ENCODE measurements at regions not wholly inside any gene's neighbourhood (a gene's known extent, or its start where the extent isn't known, plus 50 kb on each side); places are given as distances from the start of the nearest gene placed in this dataset.
A peak's percentile ranks its signal among the peaks of the same experiment; 100 is the strongest.

DNA sequence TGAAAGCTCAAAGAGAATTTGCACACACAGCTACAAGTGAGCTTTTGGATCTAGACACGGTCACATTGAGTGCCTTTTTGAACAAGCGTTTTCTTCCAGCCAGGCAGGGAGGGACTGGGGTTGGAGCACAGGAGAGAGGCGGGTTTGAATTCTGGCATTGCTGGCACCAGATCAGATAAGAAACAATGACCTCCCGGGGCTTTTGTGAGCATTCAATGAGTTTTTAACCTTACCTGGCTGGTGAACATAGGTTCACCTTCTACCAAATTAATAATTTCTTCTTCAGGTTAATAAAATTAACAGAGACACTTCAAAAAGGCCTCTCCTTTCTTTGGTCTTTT, 312.9 kb upstream of the MSX2 start (continued):
- TF ChIP-seq, protein P1, sequence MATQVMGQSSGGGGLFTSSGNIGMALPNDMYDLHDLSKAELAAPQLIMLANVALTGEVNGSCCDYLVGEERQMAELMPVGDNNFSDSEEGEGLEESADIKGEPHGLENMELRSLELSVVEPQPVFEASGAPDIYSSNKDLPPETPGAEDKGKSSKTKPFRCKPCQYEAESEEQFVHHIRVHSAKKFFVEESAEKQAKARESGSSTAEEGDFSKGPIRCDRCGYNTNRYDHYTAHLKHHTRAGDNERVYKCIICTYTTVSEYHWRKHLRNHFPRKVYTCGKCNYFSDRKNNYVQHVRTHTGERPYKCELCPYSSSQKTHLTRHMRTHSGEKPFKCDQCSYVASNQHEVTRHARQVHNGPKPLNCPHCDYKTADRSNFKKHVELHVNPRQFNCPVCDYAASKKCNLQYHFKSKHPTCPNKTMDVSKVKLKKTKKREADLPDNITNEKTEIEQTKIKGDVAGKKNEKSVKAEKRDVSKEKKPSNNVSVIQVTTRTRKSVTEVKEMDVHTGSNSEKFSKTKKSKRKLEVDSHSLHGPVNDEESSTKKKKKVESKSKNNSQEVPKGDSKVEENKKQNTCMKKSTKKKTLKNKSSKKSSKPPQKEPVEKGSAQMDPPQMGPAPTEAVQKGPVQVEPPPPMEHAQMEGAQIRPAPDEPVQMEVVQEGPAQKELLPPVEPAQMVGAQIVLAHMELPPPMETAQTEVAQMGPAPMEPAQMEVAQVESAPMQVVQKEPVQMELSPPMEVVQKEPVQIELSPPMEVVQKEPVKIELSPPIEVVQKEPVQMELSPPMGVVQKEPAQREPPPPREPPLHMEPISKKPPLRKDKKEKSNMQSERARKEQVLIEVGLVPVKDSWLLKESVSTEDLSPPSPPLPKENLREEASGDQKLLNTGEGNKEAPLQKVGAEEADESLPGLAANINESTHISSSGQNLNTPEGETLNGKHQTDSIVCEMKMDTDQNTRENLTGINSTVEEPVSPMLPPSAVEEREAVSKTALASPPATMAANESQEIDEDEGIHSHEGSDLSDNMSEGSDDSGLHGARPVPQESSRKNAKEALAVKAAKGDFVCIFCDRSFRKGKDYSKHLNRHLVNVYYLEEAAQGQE (IDR thresholded peaks at IDR 0.05; ENCODE audit: low read depth): no peak
- TF ChIP-seq, protein P2, sequence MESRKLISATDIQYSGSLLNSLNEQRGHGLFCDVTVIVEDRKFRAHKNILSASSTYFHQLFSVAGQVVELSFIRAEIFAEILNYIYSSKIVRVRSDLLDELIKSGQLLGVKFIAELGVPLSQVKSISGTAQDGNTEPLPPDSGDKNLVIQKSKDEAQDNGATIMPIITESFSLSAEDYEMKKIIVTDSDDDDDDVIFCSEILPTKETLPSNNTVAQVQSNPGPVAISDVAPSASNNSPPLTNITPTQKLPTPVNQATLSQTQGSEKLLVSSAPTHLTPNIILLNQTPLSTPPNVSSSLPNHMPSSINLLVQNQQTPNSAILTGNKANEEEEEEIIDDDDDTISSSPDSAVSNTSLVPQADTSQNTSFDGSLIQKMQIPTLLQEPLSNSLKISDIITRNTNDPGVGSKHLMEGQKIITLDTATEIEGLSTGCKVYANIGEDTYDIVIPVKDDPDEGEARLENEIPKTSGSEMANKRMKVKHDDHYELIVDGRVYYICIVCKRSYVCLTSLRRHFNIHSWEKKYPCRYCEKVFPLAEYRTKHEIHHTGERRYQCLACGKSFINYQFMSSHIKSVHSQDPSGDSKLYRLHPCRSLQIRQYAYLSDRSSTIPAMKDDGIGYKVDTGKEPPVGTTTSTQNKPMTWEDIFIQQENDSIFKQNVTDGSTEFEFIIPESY (IDR thresholded peaks at IDR 0.05; ENCODE audit: extremely low read depth, insufficient replicate concordance, low read length): no peak

DNA sequence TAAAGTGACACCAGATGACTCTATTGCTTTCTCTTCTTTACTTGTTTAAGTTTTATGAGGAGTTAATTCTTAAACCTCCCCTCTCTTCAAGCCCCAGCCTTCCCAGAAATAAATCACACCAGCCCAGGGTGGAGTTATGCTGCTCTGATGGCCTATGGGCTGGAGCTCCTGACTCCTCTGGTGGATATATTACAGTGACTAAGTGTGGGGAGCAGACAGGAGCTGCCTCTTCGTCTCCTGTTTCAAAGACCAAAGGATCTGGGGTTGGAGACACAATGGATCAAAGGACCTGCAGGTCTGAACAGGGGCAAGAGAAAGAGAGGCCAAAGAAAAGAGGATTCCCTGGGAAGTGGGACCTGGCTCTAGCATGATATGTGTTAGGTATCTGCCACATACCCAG, 312.0 kb upstream of the MSX2 start:
- Histone ChIP-seq H3K79me2 (ENCODE audit: insufficient read depth, low read length) (no peaks in the 10 kb centered on the region), H3K9me3 (ENCODE audit: control insufficient read depth in 1 of 2, insufficient read depth in 1 of 2, low read depth in 1 of 2, low read length in 2 of 2) (no peaks in the 10 kb centered on the region), H4K20me1 (ENCODE audit: insufficient read depth) (no peaks in the 10 kb centered on the region), H3K27ac (ENCODE audit: low read depth, low read length) (no peak overlapping the region), H3K36me3 (ENCODE audit: control insufficient read depth in 1 of 2, insufficient read depth in 2 of 2, low read length in 2 of 2) (no peaks in the 10 kb centered on the region), H2AFZ (ENCODE audit: low read depth, low read length, poor library complexity, severe bottlenecking) (no peak overlapping the region), H3K27me3 (ENCODE audit: insufficient read depth, low read length) (peaks cover 3% of the 10 kb centered on the region; the same call in 1 of the 2 replicates), H3K4me2 (ENCODE audit: low read length) (no peak overlapping the region; the same call in 1 of the 2 replicates), H3K9me2 (ENCODE audit: insufficient read depth) (no peaks in the 10 kb centered on the region), H3K9ac (ENCODE audit: low read length) (no peak overlapping the region), H3K4me1 (ENCODE audit: control insufficient read depth in 1 of 2, insufficient read depth in 2 of 2, low read length in 2 of 2) (peaks cover 4 to 8% of the 10 kb centered on the region in 2 experiments; a peak in 3 of 4 replicates), H3K4me3 (replicated peaks in 1 of 2; ENCODE audit: low read depth in 1 of 2, low read length in 2 of 2) (no peak overlapping the region)
- no peak for DNase-seq (ENCODE audit: low read depth, low spot score)
- ATAC-seq: peak; percentile 75
- BruUV-seq (replicated peaks): no TSS peak
- POLR2A ChIA-PET: no interaction called here
- CTCF ChIA-PET: interaction anchor here (0.9 kb wide), 1 partner anchor 85 kb away, joined by 3 read pairs; no protein-coding TSS in a partner anchor
- TF ChIP-seq RAD21 (IDR thresholded peaks at IDR 0.05; ENCODE audit: low read depth) (no peak), ELF1 (IDR thresholded peaks at IDR 0.05; ENCODE audit: borderline replicate concordance, low read depth) (no peak), FOSL1 (IDR thresholded peaks at IDR 0.05; ENCODE audit: low read depth) (no peak), TCF7L2 (IDR thresholded peaks at IDR 0.05; ENCODE audit: borderline replicate concordance, extremely low read depth, insufficient read depth, insufficient read length) (no peak), EGR1 (IDR thresholded peaks at IDR 0.05; ENCODE audit: low read depth) (no peak), JUND (IDR thresholded peaks at IDR 0.05) (no peak), POLR2A (IDR thresholded peaks at IDR 0.05; ENCODE audit: borderline replicate concordance, extremely low read depth, insufficient read depth, insufficient read length) (no peak), SIN3A (IDR thresholded peaks at IDR 0.05; ENCODE audit: low read depth) (no peak), CEBPB (IDR thresholded peaks at IDR 0.05; ENCODE audit: low read depth) (no peak), SRF (IDR thresholded peaks at IDR 0.05; ENCODE audit: low read depth) (no peak), POLR2AphosphoS5 (IDR thresholded peaks at IDR 0.05; ENCODE audit: low read depth, low read length) (no peak), EZH2 (IDR thresholded peaks at IDR 0.05) (no peak), CBX3 (IDR thresholded peaks at IDR 0.05; ENCODE audit: low read depth) (no peak), EZH2phosphoT487 (IDR thresholded peaks at IDR 0.05; ENCODE audit: borderline replicate concordance) (no peak)
- TF ChIP-seq, protein P3, sequence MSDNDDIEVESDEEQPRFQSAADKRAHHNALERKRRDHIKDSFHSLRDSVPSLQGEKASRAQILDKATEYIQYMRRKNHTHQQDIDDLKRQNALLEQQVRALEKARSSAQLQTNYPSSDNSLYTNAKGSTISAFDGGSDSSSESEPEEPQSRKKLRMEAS (IDR thresholded peaks at IDR 0.05): no peak
- TF ChIP-seq, protein P4, sequence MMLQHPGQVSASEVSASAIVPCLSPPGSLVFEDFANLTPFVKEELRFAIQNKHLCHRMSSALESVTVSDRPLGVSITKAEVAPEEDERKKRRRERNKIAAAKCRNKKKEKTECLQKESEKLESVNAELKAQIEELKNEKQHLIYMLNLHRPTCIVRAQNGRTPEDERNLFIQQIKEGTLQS (IDR thresholded peaks at IDR 0.05): no peak
- RAD21 ChIA-PET (ENCODE audit: low non-redundant PET in 1 of 2, low total read pairs in 2 of 2, uncharacterized antibody in 2 of 2, unreplicated experiment in 2 of 2): interaction anchor here in 1 of 2 experiments (0.7 kb wide), 1 partner anchor 540 kb away, joined by 3 read pairs; no protein-coding TSS in a partner anchor
- intact Hi-C loops (cut with micrococcal nuclease): loop anchor here (10.0 kb wide), 1 partner anchor 522 kb away; no protein-coding TSS in a partner anchor

Data from HCT116 (cell line).